ENCODE measurements at regions not wholly inside any gene's neighbourhood (a gene's known extent, or its start where the extent isn't known, plus 50 kb on each side); places are given as distances from the start of the nearest gene placed in this dataset.

- DNase-seq = no peak
Observed at GRCh38 chr12:13375583-13376345, 179.2 kb downstream of the EMP1 start.

DNA sequence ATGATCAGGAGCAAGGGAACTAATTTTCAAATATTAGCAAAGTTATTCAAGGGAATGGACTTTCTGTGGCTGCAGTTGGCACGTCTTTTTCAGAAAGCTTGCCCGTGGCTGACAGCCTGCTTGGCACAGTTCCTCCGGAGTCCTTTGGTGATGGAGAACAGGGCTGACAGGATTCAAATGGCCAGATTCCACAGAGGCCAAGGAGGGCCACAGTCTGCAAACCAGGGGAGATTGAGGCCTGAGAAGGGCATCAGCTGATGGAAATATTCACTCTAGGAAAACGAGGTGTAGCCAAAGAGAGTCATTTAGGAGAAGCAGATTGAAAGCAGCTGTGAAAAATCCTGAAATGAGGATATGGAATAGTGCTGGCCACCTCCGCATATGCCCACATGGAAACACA lies 178.3 kb downstream of the EMP1 start:
- no peak for DNase-seq

GRCh38 chr12:13373803-13374202 lies 177.3 kb downstream of the EMP1 start:
- DNase-seq = no peak

DNA sequence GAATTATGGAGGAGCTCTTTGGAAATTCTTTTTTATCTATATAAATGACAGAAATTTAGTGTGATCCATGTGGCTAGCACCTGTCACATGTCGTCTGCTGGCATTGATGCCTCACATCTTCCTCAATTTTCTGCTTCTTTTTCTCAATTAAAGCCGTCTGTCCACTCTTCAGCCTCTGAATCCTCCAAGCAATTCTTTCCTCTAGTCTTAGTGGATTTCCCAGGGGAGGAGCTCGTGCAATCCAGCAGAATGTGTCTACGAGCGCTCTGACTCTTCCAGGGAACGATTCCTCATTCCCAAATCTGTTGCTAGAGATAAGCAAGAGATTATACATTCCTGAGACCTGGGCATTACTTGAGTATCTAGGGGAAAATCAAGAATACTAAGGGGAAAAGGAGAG lies 176.6 kb downstream of the EMP1 start:
- DNase-seq = no peak

- DNase-seq = no peak
Observed at GRCh38 chr12:13372386-13372785, 175.9 kb downstream of the EMP1 start.

DNA sequence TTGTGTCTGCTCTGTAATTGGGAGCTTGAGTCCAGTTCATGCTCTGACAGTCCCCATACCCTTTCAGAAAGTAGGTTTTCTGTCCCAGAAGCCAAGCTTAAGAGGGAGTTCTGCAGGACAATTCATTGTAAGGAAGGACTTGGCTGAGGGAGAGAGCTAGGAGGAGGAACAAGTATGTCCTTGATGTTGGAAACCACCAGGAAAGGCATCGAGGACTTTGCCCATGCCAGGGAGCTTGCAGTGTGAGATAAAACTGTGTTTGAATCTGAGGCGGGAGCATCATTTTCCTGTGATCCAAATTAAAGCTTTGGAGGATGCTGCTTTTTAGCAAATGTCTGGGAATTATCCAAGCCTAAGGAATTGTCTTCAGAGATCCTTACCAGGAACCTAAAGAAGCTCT lies 175.3 kb downstream of the EMP1 start:
- no peak for DNase-seq

- no peak for DNase-seq
Observed at GRCh38 chr12:13371367-13371766, 174.8 kb downstream of the EMP1 start.

- DNase-seq = no peak
Observed at GRCh38 chr12:13369474-13370056, 173.0 kb downstream of the EMP1 start.

- no peak for DNase-seq
Observed at GRCh38 chr12:13368971-13369370, 172.4 kb downstream of the EMP1 start.

DNA sequence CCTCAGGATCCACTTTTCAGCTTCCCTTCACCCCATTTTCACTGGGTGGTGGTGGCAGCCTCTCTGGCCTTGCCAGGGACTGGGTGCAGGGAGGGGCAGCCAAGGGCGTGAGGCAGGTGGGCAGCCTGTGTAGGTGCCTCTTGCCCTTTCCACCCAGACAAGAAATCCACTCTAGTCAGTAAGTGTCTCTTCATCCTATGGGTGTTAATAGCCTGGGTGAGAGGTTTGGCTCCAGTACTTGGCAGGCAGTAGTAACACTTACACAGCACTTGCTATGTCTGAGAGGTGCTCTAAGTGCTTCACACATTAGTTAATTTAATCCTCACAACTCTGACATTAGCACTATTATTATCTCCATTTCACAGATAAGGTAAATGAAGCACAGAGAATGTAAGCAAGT lies 171.9 kb downstream of the EMP1 start:
- no peak for DNase-seq

DNA sequence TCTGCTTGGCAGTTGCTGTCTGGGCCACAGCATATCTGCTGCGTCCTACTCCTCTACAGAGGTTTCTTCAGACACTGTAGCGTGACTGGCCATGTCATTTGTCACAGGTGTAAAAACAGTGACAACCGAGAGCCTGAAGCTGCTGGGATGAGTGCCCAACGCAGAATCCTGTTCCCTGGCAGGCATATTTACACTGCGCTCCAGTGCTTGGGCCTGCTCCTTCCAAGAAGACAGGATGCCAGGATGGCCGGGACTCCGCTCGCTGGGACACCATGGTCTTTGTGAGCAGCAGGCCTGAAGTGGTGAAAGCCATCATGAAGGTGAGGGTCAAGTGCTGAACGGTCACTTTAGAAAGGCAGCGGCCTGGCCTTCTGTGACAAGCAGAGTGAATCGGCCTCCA lies 171.4 kb downstream of the EMP1 start:
- DNase-seq = no peak

- no peak for DNase-seq
Observed at GRCh38 chr12:13365748-13366366, 169.3 kb downstream of the EMP1 start.

DNA sequence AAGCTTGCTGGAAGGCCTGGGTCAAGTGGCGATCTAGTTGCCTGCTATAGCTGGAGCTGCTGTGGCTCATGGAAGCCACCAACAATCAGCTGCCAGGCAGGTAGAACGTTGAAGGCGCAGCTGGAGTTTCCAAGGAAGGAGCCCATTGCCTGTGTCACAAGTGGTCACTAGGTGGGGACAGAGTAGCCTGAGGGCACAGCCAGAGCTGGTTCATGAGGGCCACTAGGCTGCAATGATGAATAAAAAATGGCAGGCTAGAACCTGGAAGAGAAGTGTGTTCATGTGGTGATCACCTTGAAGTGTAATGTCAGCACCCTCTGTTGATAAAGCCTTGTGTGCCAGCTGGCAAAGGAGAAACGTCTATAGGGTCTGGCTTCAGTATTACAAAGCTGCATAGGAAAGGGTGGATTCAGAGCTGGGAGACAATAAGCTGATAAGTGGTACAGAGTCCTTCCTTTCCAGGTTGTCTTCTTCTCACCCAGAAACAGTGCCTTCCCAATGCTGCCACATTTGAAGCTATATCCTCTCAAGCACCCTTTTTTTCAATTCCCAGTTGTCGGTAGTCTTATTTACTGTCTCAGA lies 165.8 kb downstream of the EMP1 start:
- DNase-seq = no peak

DNA sequence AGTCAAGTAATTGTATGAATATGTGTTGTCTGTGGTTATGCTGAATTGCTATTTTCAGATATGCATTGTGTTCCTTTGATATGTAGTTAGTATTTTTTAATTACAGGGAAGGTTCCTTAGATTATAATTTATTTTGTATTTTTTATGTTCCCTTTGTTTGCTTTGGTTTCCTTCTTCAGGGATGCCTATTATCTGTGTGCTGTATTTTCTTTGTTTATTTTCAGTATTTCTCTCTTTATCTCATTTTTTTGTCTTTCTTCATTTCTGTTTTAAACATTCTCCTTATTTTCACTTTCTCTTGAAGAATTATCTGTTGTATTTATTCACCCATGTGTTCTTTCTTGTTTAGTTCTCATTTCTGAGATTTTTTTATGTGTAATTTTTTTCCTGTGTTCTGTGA lies 163.1 kb downstream of the EMP1 start:
- DNase-seq = no peak

DNA sequence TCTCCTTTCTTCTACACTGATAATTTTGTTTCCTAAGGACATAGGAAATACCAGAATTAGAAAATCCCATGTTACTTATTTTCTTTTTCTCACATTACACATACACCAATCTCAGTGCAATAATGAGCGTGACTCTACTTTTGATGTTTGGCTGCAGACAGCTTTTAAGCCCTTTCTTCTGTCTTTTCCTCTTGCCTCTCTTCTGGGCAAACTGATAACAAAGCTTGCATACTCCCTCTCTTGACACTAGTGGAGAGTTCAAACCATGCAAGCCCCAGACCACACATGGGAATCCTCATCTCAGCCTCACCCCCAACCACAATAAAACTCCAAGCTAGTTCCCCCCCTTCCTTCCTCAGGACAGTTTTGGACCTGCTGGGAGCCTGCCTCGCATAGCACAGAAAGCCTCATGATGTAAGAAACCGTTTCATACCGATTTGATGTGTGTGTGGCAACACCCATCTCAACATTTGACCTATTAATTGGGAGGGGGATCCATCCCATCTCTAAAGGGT lies 161.9 kb downstream of the EMP1 start:
- DNase-seq = no peak

GRCh38 chr12:13350946-13351345 lies 154.4 kb downstream of the EMP1 start:
- no peak for DNase-seq

GRCh38 chr12:13350381-13350780 lies 153.9 kb downstream of the EMP1 start:
- DNase-seq = no peak

DNA sequence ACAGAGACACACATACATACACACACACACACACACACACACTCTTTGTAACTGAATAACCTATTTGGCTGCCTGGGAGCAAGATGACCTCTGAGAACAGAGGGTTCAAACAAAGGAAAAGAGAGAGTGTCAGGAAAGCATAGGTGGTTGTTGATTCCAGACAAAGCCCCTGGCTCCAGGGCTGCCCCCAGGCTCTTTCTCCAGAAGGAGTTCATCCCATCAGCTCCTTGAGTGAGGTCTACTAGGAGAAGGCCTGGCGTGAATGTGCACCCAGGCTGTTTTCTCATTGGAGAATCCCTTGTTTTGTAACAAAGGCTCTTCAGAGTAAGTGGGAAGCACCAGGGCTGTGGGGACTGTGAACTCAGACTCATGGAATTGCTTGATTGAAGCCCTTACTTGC lies 151.9 kb downstream of the EMP1 start:
- DNase-seq = no peak

- DNase-seq = no peak
Observed at GRCh38 chr12:13347241-13348043, 150.9 kb downstream of the EMP1 start.

DNA sequence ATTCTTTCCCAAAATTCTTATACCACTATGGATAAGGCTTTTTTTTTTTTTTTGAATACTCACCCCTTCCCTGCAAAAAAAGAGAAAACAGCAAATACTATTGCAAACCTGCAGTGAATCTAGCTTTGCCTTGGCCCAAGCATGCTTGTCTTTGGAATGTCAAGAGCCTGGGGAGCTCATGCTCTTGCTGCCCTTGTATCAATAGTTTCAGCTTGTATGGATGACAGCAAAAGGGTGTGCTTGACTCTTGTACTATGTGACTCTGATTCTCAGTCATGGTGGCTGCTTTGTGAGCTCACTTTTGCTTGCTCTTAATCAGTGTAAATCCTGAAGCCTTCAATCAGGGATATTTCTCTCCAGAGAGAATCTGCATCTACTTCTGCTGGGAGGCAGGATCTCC lies 149.2 kb downstream of the EMP1 start:
- no peak for DNase-seq

- no peak for DNase-seq
Observed at GRCh38 chr12:13343375-13343774, 146.8 kb downstream of the EMP1 start.

GRCh38 chr12:13342971-13343370 lies 146.4 kb downstream of the EMP1 start:
- DNase-seq = no peak

DNA sequence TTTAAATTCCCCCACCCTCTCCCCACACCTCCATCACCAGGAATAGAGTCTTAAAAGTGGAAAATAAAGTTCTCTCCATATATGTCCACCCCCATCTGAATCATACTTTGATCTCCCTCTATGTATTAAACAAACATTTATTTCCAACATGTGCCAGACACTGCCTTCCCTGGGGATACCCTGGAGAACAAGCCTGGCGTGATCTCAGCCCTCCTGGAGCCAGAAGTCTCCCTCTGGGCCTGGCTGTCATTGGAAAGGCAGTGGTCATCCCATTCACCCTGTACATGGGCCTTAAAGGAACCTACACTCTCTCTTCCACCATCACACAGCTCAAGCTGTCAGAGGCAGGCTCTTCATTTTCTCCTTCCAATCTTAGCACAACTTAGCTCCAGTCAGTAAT lies 143.6 kb downstream of the EMP1 start:
- no peak for DNase-seq
